ENCODE measurements at regions not wholly inside any gene's neighbourhood (a gene's known extent, or its start where the extent isn't known, plus 50 kb on each side); places are given as distances from the start of the nearest gene placed in this dataset.

DNA sequence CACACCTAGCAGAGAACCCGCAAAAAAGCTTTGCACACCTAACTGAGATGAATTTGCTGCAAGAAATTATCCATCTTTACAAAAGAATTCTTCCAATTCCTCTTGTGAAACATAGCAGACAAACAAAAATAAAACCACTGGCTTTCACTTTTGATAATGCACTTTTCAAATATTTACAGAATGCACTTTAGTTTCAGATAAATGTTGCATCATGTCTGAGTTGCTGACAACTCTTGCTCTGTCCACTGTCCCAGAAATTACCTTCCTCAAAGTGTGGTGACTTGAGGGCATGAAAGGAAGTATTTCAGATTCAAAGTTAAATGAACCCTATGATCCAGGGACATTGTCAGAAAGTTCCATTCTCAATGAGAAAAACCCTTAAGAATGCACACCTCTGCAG, 256.2 kb upstream of the PARD3B start:
- TF ChIP-seq ZNF674 (CRISPR knock-in tag; IDR thresholded peaks at IDR 0.05; ENCODE audit: low read depth): no peak
- TF ChIP-seq, protein P1, sequence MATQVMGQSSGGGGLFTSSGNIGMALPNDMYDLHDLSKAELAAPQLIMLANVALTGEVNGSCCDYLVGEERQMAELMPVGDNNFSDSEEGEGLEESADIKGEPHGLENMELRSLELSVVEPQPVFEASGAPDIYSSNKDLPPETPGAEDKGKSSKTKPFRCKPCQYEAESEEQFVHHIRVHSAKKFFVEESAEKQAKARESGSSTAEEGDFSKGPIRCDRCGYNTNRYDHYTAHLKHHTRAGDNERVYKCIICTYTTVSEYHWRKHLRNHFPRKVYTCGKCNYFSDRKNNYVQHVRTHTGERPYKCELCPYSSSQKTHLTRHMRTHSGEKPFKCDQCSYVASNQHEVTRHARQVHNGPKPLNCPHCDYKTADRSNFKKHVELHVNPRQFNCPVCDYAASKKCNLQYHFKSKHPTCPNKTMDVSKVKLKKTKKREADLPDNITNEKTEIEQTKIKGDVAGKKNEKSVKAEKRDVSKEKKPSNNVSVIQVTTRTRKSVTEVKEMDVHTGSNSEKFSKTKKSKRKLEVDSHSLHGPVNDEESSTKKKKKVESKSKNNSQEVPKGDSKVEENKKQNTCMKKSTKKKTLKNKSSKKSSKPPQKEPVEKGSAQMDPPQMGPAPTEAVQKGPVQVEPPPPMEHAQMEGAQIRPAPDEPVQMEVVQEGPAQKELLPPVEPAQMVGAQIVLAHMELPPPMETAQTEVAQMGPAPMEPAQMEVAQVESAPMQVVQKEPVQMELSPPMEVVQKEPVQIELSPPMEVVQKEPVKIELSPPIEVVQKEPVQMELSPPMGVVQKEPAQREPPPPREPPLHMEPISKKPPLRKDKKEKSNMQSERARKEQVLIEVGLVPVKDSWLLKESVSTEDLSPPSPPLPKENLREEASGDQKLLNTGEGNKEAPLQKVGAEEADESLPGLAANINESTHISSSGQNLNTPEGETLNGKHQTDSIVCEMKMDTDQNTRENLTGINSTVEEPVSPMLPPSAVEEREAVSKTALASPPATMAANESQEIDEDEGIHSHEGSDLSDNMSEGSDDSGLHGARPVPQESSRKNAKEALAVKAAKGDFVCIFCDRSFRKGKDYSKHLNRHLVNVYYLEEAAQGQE (IDR thresholded peaks at IDR 0.05; ENCODE audit: borderline replicate concordance in 1 of 2, low read depth in 1 of 2, low read length in 2 of 2): no peak
- no peak for TF ChIP-seq ZNF432 (CRISPR knock-in tag; IDR thresholded peaks at IDR 0.05; ENCODE audit: borderline replicate concordance)
- TF ChIP-seq ZNF572 (CRISPR knock-in tag; IDR thresholded peaks at IDR 0.05): no peak
